Right lobe of liver (tissue), 4 donors: ENCODE measurements at regions not wholly inside any gene's neighbourhood (a gene's known extent, or its start where the extent isn't known, plus 50 kb on each side); places are given as distances from the start of the nearest gene placed in this dataset.

Source experiments
- POLR2A ChIP-seq: fragments of 450-650 bp; IDR thresholded peaks from one replicate; pipeline ENCODE4 v1.6.1; 2017; ENCODE audit warnings: antibody characterized with exemption, mild to moderate bottlenecking
- TF ChIP-seq, protein P1 (sequence below), 4 donors: fragments of 200-600 bp in 3 of 4; fragments of 450-650 bp in 1 of 4; IDR thresholded peaks; one replicate each; pipeline versions ENCODE4 v1.5.1 to v1.8.0; 2016 to 2022; ENCODE audit warnings: antibody characterized with exemption in 4 of 4, mild to moderate bottlenecking in 2 of 4
- donor health status: DM: no; HTN: no; CAD: no.
- donor health status: DM: no; HTN: no; CAD: no.
- donor health status: DM: no; HTN: yes; CAD: no.

DNA sequence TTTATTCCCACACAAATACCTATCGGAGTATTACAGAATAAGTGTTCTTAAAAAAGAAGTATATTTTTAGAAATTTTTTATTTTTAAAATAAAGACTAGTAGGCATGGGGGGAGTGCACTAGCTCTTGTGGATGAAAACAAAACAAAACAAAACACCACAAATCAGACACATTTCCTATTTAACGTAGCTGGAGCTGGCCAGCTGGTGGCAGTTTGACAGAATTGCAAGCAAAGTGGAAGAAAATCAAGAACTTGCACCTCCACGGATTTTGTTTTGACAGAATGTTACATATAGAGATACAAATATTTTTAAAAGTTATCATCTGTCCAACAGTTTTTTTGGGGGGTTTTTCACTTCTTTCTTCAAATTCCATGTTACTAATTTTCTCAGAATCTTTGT, 63.6 kb upstream of the SNRPB2 start:
- TF ChIP-seq, protein P1, sequence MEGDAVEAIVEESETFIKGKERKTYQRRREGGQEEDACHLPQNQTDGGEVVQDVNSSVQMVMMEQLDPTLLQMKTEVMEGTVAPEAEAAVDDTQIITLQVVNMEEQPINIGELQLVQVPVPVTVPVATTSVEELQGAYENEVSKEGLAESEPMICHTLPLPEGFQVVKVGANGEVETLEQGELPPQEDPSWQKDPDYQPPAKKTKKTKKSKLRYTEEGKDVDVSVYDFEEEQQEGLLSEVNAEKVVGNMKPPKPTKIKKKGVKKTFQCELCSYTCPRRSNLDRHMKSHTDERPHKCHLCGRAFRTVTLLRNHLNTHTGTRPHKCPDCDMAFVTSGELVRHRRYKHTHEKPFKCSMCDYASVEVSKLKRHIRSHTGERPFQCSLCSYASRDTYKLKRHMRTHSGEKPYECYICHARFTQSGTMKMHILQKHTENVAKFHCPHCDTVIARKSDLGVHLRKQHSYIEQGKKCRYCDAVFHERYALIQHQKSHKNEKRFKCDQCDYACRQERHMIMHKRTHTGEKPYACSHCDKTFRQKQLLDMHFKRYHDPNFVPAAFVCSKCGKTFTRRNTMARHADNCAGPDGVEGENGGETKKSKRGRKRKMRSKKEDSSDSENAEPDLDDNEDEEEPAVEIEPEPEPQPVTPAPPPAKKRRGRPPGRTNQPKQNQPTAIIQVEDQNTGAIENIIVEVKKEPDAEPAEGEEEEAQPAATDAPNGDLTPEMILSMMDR (IDR thresholded peaks at IDR 0.05): no peak
- TF ChIP-seq POLR2A: no peak
